Activated T-helper 9 cell treated with anti-CD3 and anti-CD28 coated beads, Interleukin-2, amount 50 U/mL, for 16 hours (primary cell): ENCODE measurements at regions not wholly inside any gene's neighbourhood (a gene's known extent, or its start where the extent isn't known, plus 50 kb on each side); places are given as distances from the start of the nearest gene placed in this dataset.
"Not testable (repeated sequence)": the region's sequence is repeated elsewhere in the genome, so short reads cannot be mapped to it uniquely, and the experiment has no call there.

Source experiments
- DNase-seq: peaks from one replicate; pipeline ENCODE4 v3.0.0-alpha.2; 2020; ENCODE audit warnings: low read depth

GRCh38 chr12:97714107-97714563 lies 251.5 kb downstream of the RMST start:
- DNase-seq: no peak

- no peak for DNase-seq
Measured at GRCh38 chr12:97716356-97716755, 253.8 kb downstream of the RMST start.

GRCh38 chr12:97723801-97724200 lies 261.2 kb downstream of the RMST start:
- not testable (repeated sequence) for DNase-seq

- DNase-seq: no peak
Measured at GRCh38 chr12:97745406-97746101, 282.9 kb downstream of the RMST start.

GRCh38 chr12:97748298-97748697 lies 285.7 kb downstream of the RMST start:
- DNase-seq: no peak

- DNase-seq: no peak
Measured at GRCh38 chr12:97751704-97752103, 289.1 kb downstream of the RMST start.

GRCh38 chr12:97752129-97752528 lies 289.5 kb downstream of the RMST start:
- DNase-seq: no peak

GRCh38 chr12:97753332-97753731 lies 290.7 kb downstream of the RMST start:
- no peak for DNase-seq

- DNase-seq: no peak
Measured at GRCh38 chr12:97754306-97754705, 291.7 kb downstream of the RMST start.

- DNase-seq: no peak
Measured at GRCh38 chr12:97756066-97756666, 293.6 kb downstream of the RMST start.

- DNase-seq: no peak
Measured at GRCh38 chr12:97756741-97757140, 294.1 kb downstream of the RMST start.

GRCh38 chr12:97757481-97758193 lies 295.0 kb downstream of the RMST start:
- DNase-seq: no peak

GRCh38 chr12:97758194-97758501 lies 295.5 kb downstream of the RMST start:
- no peak for DNase-seq

GRCh38 chr12:97758586-97758985 lies 296.0 kb downstream of the RMST start:
- no peak for DNase-seq

- DNase-seq: no peak
Measured at GRCh38 chr12:97760601-97761000, 298.0 kb downstream of the RMST start.

GRCh38 chr12:97763113-97763512 lies 300.5 kb downstream of the RMST start:
- DNase-seq: no peak

- no peak for DNase-seq
Measured at GRCh38 chr12:97764700-97765099, 302.1 kb downstream of the RMST start.

- no peak for DNase-seq
Measured at GRCh38 chr12:97767347-97767746, 304.7 kb downstream of the RMST start.

- DNase-seq: no peak
Measured at GRCh38 chr12:97778111-97778510, 315.5 kb downstream of the RMST start.

- DNase-seq: no peak
Measured at GRCh38 chr12:97781342-97781741, 318.7 kb downstream of the RMST start.

GRCh38 chr12:97784904-97785303 lies 322.3 kb downstream of the RMST start:
- no peak for DNase-seq

- DNase-seq: no peak
Measured at GRCh38 chr12:97790281-97790680, 327.7 kb downstream of the RMST start.

GRCh38 chr12:97797473-97797872 lies 334.9 kb downstream of the RMST start:
- DNase-seq: no peak
